ENCODE measurements at regions not wholly inside any gene's neighbourhood (a gene's known extent, or its start where the extent isn't known, plus 50 kb on each side); places are given as distances from the start of the nearest gene placed in this dataset.

GRCh38 chr1:213821175-213821942, 166.4 kb upstream of the PROX1 start:
- DNase-seq, result no peak

- DNase-seq, result no peak
These were observed 165.8 kb upstream of the PROX1 start for GRCh38 chr1:213821943-213822334.

- no peak for DNase-seq
These were observed 160.9 kb upstream of the PROX1 start for GRCh38 chr1:213826891-213827290.

- DNase-seq, result no peak
These were observed 158.9 kb upstream of the PROX1 start for GRCh38 chr1:213828867-213829266.

GRCh38 chr1:213829780-213830179, 158.0 kb upstream of the PROX1 start:
- DNase-seq, result no peak

GRCh38 chr1:213830371-213830770, 157.4 kb upstream of the PROX1 start:
- DNase-seq, result no peak

GRCh38 chr1:213840575-213840974, 147.2 kb upstream of the PROX1 start:
- no peak for DNase-seq

GRCh38 chr1:213844632-213845031, 143.1 kb upstream of the PROX1 start:
- DNase-seq, result no peak

GRCh38 chr1:213852107-213852506, 135.7 kb upstream of the PROX1 start:
- DNase-seq, result no peak

GRCh38 chr1:213858581-213858980, 129.2 kb upstream of the PROX1 start:
- DNase-seq, result no peak

- DNase-seq, result no peak
These were observed 125.9 kb upstream of the PROX1 start for GRCh38 chr1:213861841-213862240.

- DNase-seq, result no peak
These were observed 123.7 kb upstream of the PROX1 start for GRCh38 chr1:213864091-213864490.

- DNase-seq, result no peak
These were observed 119.3 kb upstream of the PROX1 start for GRCh38 chr1:213868482-213868881.

- no peak for DNase-seq
These were observed 116.6 kb upstream of the PROX1 start for GRCh38 chr1:213871179-213871578.

GRCh38 chr1:213874789-213875188, 113.0 kb upstream of the PROX1 start:
- no peak for DNase-seq

GRCh38 chr1:213876531-213876930, 111.2 kb upstream of the PROX1 start:
- DNase-seq, result no peak

GRCh38 chr1:213883618-213884017, 104.2 kb upstream of the PROX1 start:
- no peak for DNase-seq

- DNase-seq, result no peak
These were observed 103.4 kb upstream of the PROX1 start for GRCh38 chr1:213884402-213884801.

GRCh38 chr1:213884942-213885341, 102.8 kb upstream of the PROX1 start:
- no peak for DNase-seq

- no peak for DNase-seq
These were observed 99.9 kb upstream of the PROX1 start for GRCh38 chr1:213887842-213888241.

- no peak for DNase-seq
These were observed 95.5 kb upstream of the PROX1 start for GRCh38 chr1:213891989-213892902.

GRCh38 chr1:213898684-213899083, 89.1 kb upstream of the PROX1 start:
- no peak for DNase-seq

GRCh38 chr1:213899413-213899812, 88.4 kb upstream of the PROX1 start:
- no peak for DNase-seq

GRCh38 chr1:213905344-213905743, 82.4 kb upstream of the PROX1 start:
- DNase-seq, result no peak

Measured in activated CD4-positive, CD25-positive, alpha-beta regulatory T cell (primary cell).